IMR-90 (cell line): ENCODE measurements at regions not wholly inside any gene's neighbourhood (a gene's known extent, or its start where the extent isn't known, plus 50 kb on each side); places are given as distances from the start of the nearest gene placed in this dataset.

Experiments
- ATAC-seq: fragments of 200-7000 bp; cut with Tn5 transposase; 2 replicates; pipeline ENCODE4 v1.9.1; 2020; ENCODE audit warnings: low read depth, mild to moderate bottlenecking, moderate library complexity
- BruUV-seq: library from RNA; stranded (reverse); fragments of 400-500 nt; replicated peaks from 2 replicates; lab custom pipeline; 2021; lab: Mats Ljungman, UMichigan
- CTCF ChIA-PET: fragments of 300-600 bp; formaldehyde crosslinking; extraction: SDS; loops from one replicate; lab custom pipeline; 2021; ENCODE audit warnings: antibody characterized with exemption; lab: Yijun Ruan, JAX
- POLR2A ChIA-PET: fragments of 300-600 bp; sonication (Branson Sonifier 250); formaldehyde crosslinking; loops from one replicate; lab custom pipeline; 2022; ENCODE audit warnings: antibody characterized with exemption; ENCODE audit not compliant: unreplicated experiment; lab: Charles Lee
- DNase-seq: peaks from one replicate; pipeline ENCODE4 v3.0.0; 2013
- H2AFZ ChIP-seq: replicated peaks from 2 replicates; pipeline ENCODE3; 2013; ENCODE audit warnings: low read length, mild to moderate bottlenecking; ENCODE audit not compliant: poor library complexity
- H2AK5ac ChIP-seq: 2 replicates; pipeline ENCODE4 v1.6.1; 2013; ENCODE audit warnings: low read depth, low read length, inconsistent platforms
- H2AK9ac ChIP-seq: replicated peaks from 2 replicates; pipeline ENCODE3; 2013; ENCODE audit warnings: mild to moderate bottlenecking, low read depth, low read length, moderate library complexity; ENCODE audit not compliant: poor library complexity
- H2BK120ac ChIP-seq: 2 replicates; pipeline ENCODE4 v1.6.1; 2013; ENCODE audit warnings: low read depth, low read length, inconsistent platforms
- H2BK15ac ChIP-seq: 3 replicates; pipeline ENCODE4 v1.6.1; 2013; ENCODE audit warnings: low read depth, low read length, inconsistent platforms
- H2BK20ac ChIP-seq: 2 replicates; pipeline ENCODE4 v1.6.1; 2013; ENCODE audit warnings: low read depth, mild to moderate bottlenecking, inconsistent platforms, low read length, moderate library complexity
- H2BK5ac ChIP-seq: 2 replicates; pipeline ENCODE4 v1.6.1; 2013; ENCODE audit warnings: mild to moderate bottlenecking, low read depth, low read length, inconsistent platforms; ENCODE audit not compliant: poor library complexity, severe bottlenecking
- H3K14ac ChIP-seq: replicated peaks from 2 replicates; pipeline ENCODE4 v1.6.1; 2013; ENCODE audit warnings: low read depth, low read length, inconsistent platforms
- H3K18ac ChIP-seq: 2 replicates; pipeline ENCODE4 v1.6.1; 2013; ENCODE audit warnings: low read depth, low read length, control low read depth
- H3K23ac ChIP-seq: 2 replicates; pipeline ENCODE4 v1.6.1; 2013; ENCODE audit warnings: low read depth, low read length, inconsistent platforms
- H3K27ac ChIP-seq: 2 replicates; pipeline ENCODE4 v1.5.1; 2013; ENCODE audit warnings: mild to moderate bottlenecking, control low read depth, low read length; ENCODE audit not compliant: insufficient read depth
- H3K27me3 ChIP-seq: 2 replicates; pipeline ENCODE4 v1.6.1; 2013; ENCODE audit warnings: low read length; ENCODE audit not compliant: control insufficient read depth, insufficient read depth
- H3K36me3 ChIP-seq: 2 replicates; pipeline ENCODE4 v1.6.1; 2013; ENCODE audit warnings: low read length, mixed read lengths; ENCODE audit not compliant: control insufficient read depth, insufficient read depth
- H3K4ac ChIP-seq: 2 replicates; pipeline ENCODE4 v1.6.1; 2013; ENCODE audit warnings: low read depth, low read length, inconsistent platforms
- H3K4me1 ChIP-seq: 2 replicates; pipeline ENCODE4 v1.6.1; 2013; ENCODE audit warnings: low read length, mixed read lengths; ENCODE audit not compliant: control insufficient read depth, insufficient read depth
- H3K4me2 ChIP-seq: 2 replicates; pipeline ENCODE4 v1.6.1; 2013; ENCODE audit warnings: low read depth, mild to moderate bottlenecking, control low read depth, low read length, moderate library complexity
- H3K4me3 ChIP-seq: 2 replicates; pipeline ENCODE4 v1.5.1; 2013; ENCODE audit warnings: low read depth, mild to moderate bottlenecking, control low read depth, low read length, moderate library complexity; ENCODE audit not compliant: insufficient read depth
- H3K56ac ChIP-seq: 2 replicates; pipeline ENCODE4 v1.6.1; 2013; ENCODE audit warnings: low read length, inconsistent platforms; ENCODE audit not compliant: insufficient read depth; ENCODE audit errors: extremely low read depth
- H3K79me1 ChIP-seq, 2 experiments: 2 replicates each; pipeline ENCODE4 v1.6.1; 2013; ENCODE audit warnings: low read length in 2 of 2, inconsistent platforms in 1 of 2, low read depth in 1 of 2
- H3K9ac ChIP-seq: 2 replicates; pipeline ENCODE4 v1.6.1; 2013; ENCODE audit warnings: low read depth, low read length, control low read depth
- H3K9me1 ChIP-seq: 2 replicates; pipeline ENCODE4 v1.6.1; 2013; ENCODE audit warnings: low read length, inconsistent platforms; ENCODE audit not compliant: insufficient read depth
- H3K9me3 ChIP-seq: 2 replicates; pipeline ENCODE4 v1.6.1; 2013; ENCODE audit warnings: low read length; ENCODE audit not compliant: control insufficient read depth, insufficient read depth
- H4K20me1 ChIP-seq: 2 replicates; pipeline ENCODE4 v1.6.1; 2013; ENCODE audit warnings: low read length, inconsistent platforms; ENCODE audit not compliant: insufficient read depth
- H4K5ac ChIP-seq: 2 replicates; pipeline ENCODE4 v1.6.1; 2013; ENCODE audit warnings: mild to moderate bottlenecking, low read depth, low read length, control low read depth
- H4K8ac ChIP-seq, 2 experiments: 2 replicates each; pipeline ENCODE4 v1.6.1; 2013; ENCODE audit warnings: low read depth in 2 of 2, low read length in 2 of 2, control low read depth in 1 of 2, inconsistent platforms in 1 of 2
- H4K91ac ChIP-seq: 2 replicates; pipeline ENCODE4 v1.6.1; 2013; ENCODE audit warnings: low read depth, low read length, inconsistent platforms; ENCODE audit not compliant: insufficient read depth
- BHLHE40 ChIP-seq: fragments of 150-350 bp; IDR thresholded peaks from 2 replicates; pipeline ENCODE4 v1.6.1; 2016; ENCODE audit warnings: mild to moderate bottlenecking, low read depth, low read length
- CEBPB ChIP-seq: IDR thresholded peaks from 2 replicates; pipeline ENCODE4 v1.6.1; 2012; ENCODE audit warnings: low read depth, low read length, improper control_type of control experiment
- CHD1 ChIP-seq: IDR thresholded peaks from 2 replicates; pipeline ENCODE4 v1.6.1; 2012; ENCODE audit warnings: low read depth, low read length, improper control_type of control experiment
- CTCF ChIP-seq: conservative IDR thresholded peaks from 2 replicates; pipeline ENCODE4 v1.5.1; 2012; ENCODE audit warnings: mild to moderate bottlenecking, low read depth, low read length, improper control_type of control experiment
- ELK1 ChIP-seq: fragments of 150-350 bp; IDR thresholded peaks from 2 replicates; pipeline ENCODE4 v1.6.1; 2016; ENCODE audit warnings: low read depth, mild to moderate bottlenecking, low read length, moderate library complexity, borderline replicate concordance
- FOS ChIP-seq: fragments of 150-350 bp; IDR thresholded peaks from 2 replicates; pipeline ENCODE4 v1.6.1; 2016; ENCODE audit warnings: low read depth, low read length
- MAFK ChIP-seq: IDR thresholded peaks from 2 replicates; pipeline ENCODE4 v1.6.1; 2012; ENCODE audit warnings: low read depth, low read length, improper control_type of control experiment
- MAZ ChIP-seq: IDR thresholded peaks from 2 replicates; pipeline ENCODE4 v1.6.1; 2012; ENCODE audit warnings: low read depth, mild to moderate bottlenecking, low read length, improper control_type of control experiment, moderate library complexity, borderline replicate concordance
- MXI1 ChIP-seq: IDR thresholded peaks from 2 replicates; pipeline ENCODE4 v1.6.1; 2012; ENCODE audit warnings: low read depth, mild to moderate bottlenecking, low read length, moderate library complexity, borderline replicate concordance
- NFE2L2 ChIP-seq: fragments of 150-350 bp; IDR thresholded peaks from 2 replicates; pipeline ENCODE4 v1.6.1; 2016; ENCODE audit warnings: low read depth, mild to moderate bottlenecking, low read length
- POLR2A ChIP-seq: IDR thresholded peaks from 2 replicates; pipeline ENCODE4 v1.6.1; 2012; ENCODE audit warnings: mild to moderate bottlenecking, low read depth, low read length
- RAD21 ChIP-seq: IDR thresholded peaks from 2 replicates; pipeline ENCODE4 v1.6.1; 2012; ENCODE audit warnings: low read length, improper control_type of control experiment
- RFX5 ChIP-seq: IDR thresholded peaks from 2 replicates; pipeline ENCODE4 v1.8.0; 2012; ENCODE audit warnings: low read depth, mild to moderate bottlenecking, low read length, moderate library complexity
- SMC3 ChIP-seq: fragments of 150-350 bp; IDR thresholded peaks from 2 replicates; pipeline ENCODE4 v1.6.1; 2016; ENCODE audit warnings: low read depth, mild to moderate bottlenecking, antibody characterized with exemption, low read length, moderate library complexity
- USF2 ChIP-seq: fragments of 150-350 bp; IDR thresholded peaks from 2 replicates; pipeline ENCODE4 v1.6.1; 2017; ENCODE audit warnings: mild to moderate bottlenecking, antibody characterized with exemption, low read length, low read depth
- WGBS, 2 experiments: methylation state at CpG; one replicate each; pipeline versions ENCODE4 v1.1.5 to v1.1.7; 2013; ENCODE audit warnings: missing lambda C conversion rate in 2 of 2; ENCODE audit not compliant: insufficient read length in 1 of 2; ENCODE audit errors: extremely low coverage in 2 of 2; 5-methylcytosine and 5-hydroxymethylcytosine counted together
- dilution Hi-C: fragments of 300-500 bp; cut with HindIII; formaldehyde crosslinking; loops from one replicate; pipeline ENCODE4 v1.14.3; 2018; ENCODE audit warnings: low sequenced_read_pairs; ENCODE audit not compliant: unreplicated experiment
- in situ Hi-C: fragments of 300-500 bp; cut with MboI; formaldehyde crosslinking; loops from 3 replicates; pipeline ENCODE4 v1.14.3; 2019; ENCODE audit warnings: low sequenced_read_pairs, inconsistent platforms, mixed read lengths
- intact Hi-C: fragments of 100-400 bp; cut with micrococcal nuclease; formaldehyde crosslinking; loops from 2 replicates; pipeline ENCODE4 v1.10.0; 2022

GRCh38 chr3:28978092-28978491, 302.8 kb upstream of the RBMS3 start:
- in situ Hi-C loops: no loop called here
- no peak overlapping the region for H2BK120ac ChIP-seq
- H3K9ac ChIP-seq: no peak overlapping the region
- no peak overlapping the region for H4K8ac ChIP-seq
- H3K56ac ChIP-seq: no peak overlapping the region
- no peak overlapping the region for H3K4me2 ChIP-seq
- no peaks in the 10 kb centered on the region for H3K79me1 ChIP-seq
- no peak overlapping the region for H3K4me3 ChIP-seq
- ATAC-seq: no peak
- no peak overlapping the region for H2AK9ac ChIP-seq
- no peak overlapping the region for H2BK5ac ChIP-seq
- H4K5ac ChIP-seq: no peak overlapping the region
- H3K36me3 ChIP-seq: no peaks in the 10 kb centered on the region
- dilution Hi-C loops: no loop called here
- H3K23ac ChIP-seq: no peak overlapping the region
- H3K9me1 ChIP-seq: no peaks in the 10 kb centered on the region
- H3K27me3 ChIP-seq: no peaks in the 10 kb centered on the region; the same call in 1 of the 2 replicates
- H2BK15ac ChIP-seq: no peak overlapping the region
- H3K4me1 ChIP-seq: no peaks in the 10 kb centered on the region
- no peak overlapping the region for H2BK20ac ChIP-seq
- ChIA-PET CTCF (no interaction called here), POLR2A (no interaction called here)
- H4K20me1 ChIP-seq: no peaks in the 10 kb centered on the region
- H3K27ac ChIP-seq: no peak overlapping the region
- intact Hi-C loops: no loop called here
- DNase-seq: no peak
- no peaks in the 10 kb centered on the region for H3K9me3 ChIP-seq
- no peak overlapping the region for H2AK5ac ChIP-seq
- H3K4ac ChIP-seq: no peak overlapping the region
- no peak overlapping the region for H2AFZ ChIP-seq
- no peak overlapping the region for H3K14ac ChIP-seq
- TF ChIP-seq CHD1 (no peak), NFE2L2 (no peak), BHLHE40 (no peak), ELK1 (no peak), MAFK (no peak), FOS (no peak), POLR2A (no peak), CTCF (no peak), USF2 (no peak), SMC3 (no peak), RAD21 (no peak), RFX5 (no peak), MXI1 (no peak), CEBPB (no peak), MAZ (no peak)
- H3K18ac ChIP-seq: no peak overlapping the region
- no CpG with 5 or more reads among the region's 3 CpGs for WGBS, 2 experiments
- no TSS peak for BruUV-seq
- no peak overlapping the region for H4K91ac ChIP-seq
